HEK293 (cell line): ENCODE measurements at regions not wholly inside any gene's neighbourhood (a gene's known extent, or its start where the extent isn't known, plus 50 kb on each side); places are given as distances from the start of the nearest gene placed in this dataset.

Source experiments
- CTCF ChIA-PET: fragments of 350-600 bp; formaldehyde crosslinking; extraction: SDS; loops from one replicate; lab custom pipeline; 2021; ENCODE audit warnings: antibody characterized with exemption; lab: Yijun Ruan, JAX
- POLR2A ChIA-PET: fragments of 300-600 bp; formaldehyde crosslinking; extraction: SDS; loops from one replicate; lab custom pipeline; 2020; ENCODE audit warnings: antibody characterized with exemption, inconsistent platforms; lab: Yijun Ruan, JAX
- H3K27ac ChIP-seq: fragments of 200-500 bp; sonication (Bioruptor generic); 2 replicates; pipeline ENCODE4 v1.5.1; 2014; ENCODE audit warnings: low read depth, low read length, control low read depth, inconsistent platforms; ENCODE audit errors: extremely low read depth
- H3K36me3 ChIP-seq, 2 experiments: fragments of 200-500 bp in 1 of 2; sonication (Bioruptor generic) in 1 of 2; 1 replicate in 1 of 2; 2 replicates in 1 of 2; pipeline ENCODE4 v1.5.1; 2014 to 2017; ENCODE audit warnings: inconsistent platforms in 2 of 2, low read length in 2 of 2; ENCODE audit not compliant: control insufficient read depth in 2 of 2, insufficient read depth in 1 of 2
- H3K4me1 ChIP-seq: fragments of 200-500 bp; sonication (Bioruptor generic); 2 replicates; pipeline ENCODE4 v1.5.1; 2014; ENCODE audit warnings: mild to moderate bottlenecking, low read length, inconsistent platforms; ENCODE audit not compliant: control insufficient read depth, insufficient read depth
- H3K4me3 ChIP-seq: 2 replicates; pipeline ENCODE4 v1.5.1; 2011; ENCODE audit warnings: low read depth, mild to moderate bottlenecking, control low read depth, low read length, moderate library complexity
- H3K9me3 ChIP-seq: fragments of 200-500 bp; sonication (Bioruptor generic); 2 replicates; pipeline ENCODE4 v1.5.1; 2014; ENCODE audit warnings: low read depth, low read length, inconsistent platforms; ENCODE audit not compliant: control insufficient read depth, insufficient read depth
- EGR2 ChIP-seq: fragments of 450-650 bp; formaldehyde crosslinking; IDR thresholded peaks from 2 replicates; pipeline ENCODE4 v1.5.1; 2016; ENCODE audit warnings: low read depth, missing biosample characterization, missing genetic modification characterization
- KLF9 ChIP-seq: fragments of 450-650 bp; formaldehyde crosslinking; IDR thresholded peaks from 2 replicates; pipeline ENCODE4 v1.5.1; 2016; ENCODE audit warnings: missing biosample characterization, missing genetic modification characterization, low read depth
- TRIM28 ChIP-seq: IDR thresholded peaks from 2 replicates; pipeline ENCODE4 v1.6.1; 2011; ENCODE audit warnings: low read length, control low read depth, borderline replicate concordance
- ZBTB20 ChIP-seq: fragments of 450-650 bp; formaldehyde crosslinking; IDR thresholded peaks from 2 replicates; pipeline ENCODE4 v1.5.1; 2016; ENCODE audit warnings: missing biosample characterization, missing genetic modification characterization
- ZFHX2 ChIP-seq: fragments of 450-650 bp; formaldehyde crosslinking; conservative IDR thresholded peaks from 2 replicates; pipeline ENCODE4 v1.5.1; 2016; ENCODE audit warnings: missing biosample characterization, missing genetic modification characterization
- ZFP37 ChIP-seq: fragments of 450-650 bp; formaldehyde crosslinking; IDR thresholded peaks from 2 replicates; pipeline ENCODE4 v1.5.1; 2016; ENCODE audit warnings: missing biosample characterization, missing genetic modification characterization
- ZNF175 ChIP-seq: fragments of 450-650 bp; formaldehyde crosslinking; IDR thresholded peaks from 2 replicates; pipeline ENCODE4 v1.5.1; 2016; ENCODE audit warnings: missing biosample characterization, missing genetic modification characterization
- ZNF37A ChIP-seq: fragments of 450-650 bp; IDR thresholded peaks from 2 replicates; pipeline ENCODE4 v1.5.1; 2018; ENCODE audit warnings: missing biosample characterization, missing genetic modification characterization
- ZNF394 ChIP-seq: fragments of 450-650 bp; formaldehyde crosslinking; IDR thresholded peaks from 2 replicates; pipeline ENCODE4 v1.5.1; 2016; ENCODE audit warnings: missing biosample characterization, missing genetic modification characterization, mild to moderate bottlenecking, moderate library complexity, borderline replicate concordance
- ZNF600 ChIP-seq: fragments of 450-650 bp; formaldehyde crosslinking; IDR thresholded peaks from 2 replicates; pipeline ENCODE4 v1.5.1; 2016; ENCODE audit warnings: missing biosample characterization, missing genetic modification characterization
- ZNF677 ChIP-seq: fragments of 450-650 bp; IDR thresholded peaks from 2 replicates; pipeline ENCODE4 v1.5.0; 2018; ENCODE audit warnings: missing biosample characterization, mild to moderate bottlenecking, missing genetic modification characterization, moderate library complexity
- ZNF747 ChIP-seq: fragments of 450-650 bp; formaldehyde crosslinking; IDR thresholded peaks from 2 replicates; pipeline ENCODE4 v1.5.1; 2016; ENCODE audit warnings: missing biosample characterization, missing genetic modification characterization
- ZSCAN16 ChIP-seq: fragments of 450-650 bp; formaldehyde crosslinking; IDR thresholded peaks from 2 replicates; pipeline ENCODE4 v1.5.1; 2016; ENCODE audit warnings: missing biosample characterization, missing genetic modification characterization
- TF ChIP-seq, protein P1 (sequence below): fragments of 450-650 bp; formaldehyde crosslinking; IDR thresholded peaks from 2 replicates; pipeline ENCODE4 v1.5.1; 2017; ENCODE audit warnings: missing biosample characterization, missing genetic modification characterization
- TF ChIP-seq, protein P2 (sequence below): fragments of 450-650 bp; formaldehyde crosslinking; IDR thresholded peaks from 2 replicates; pipeline ENCODE4 v1.5.1; 2016; ENCODE audit warnings: missing biosample characterization, missing genetic modification characterization
- TF ChIP-seq, protein P3 (sequence below): fragments of 450-650 bp; formaldehyde crosslinking; IDR thresholded peaks from 2 replicates; pipeline ENCODE4 v1.5.1; 2016; ENCODE audit warnings: missing biosample characterization, missing genetic modification characterization, borderline replicate concordance
- TF ChIP-seq, protein P4 (sequence below): fragments of 450-650 bp; formaldehyde crosslinking; IDR thresholded peaks from 2 replicates; pipeline ENCODE4 v1.5.1; 2016; ENCODE audit warnings: missing biosample characterization, missing genetic modification characterization, borderline replicate concordance

DNA sequence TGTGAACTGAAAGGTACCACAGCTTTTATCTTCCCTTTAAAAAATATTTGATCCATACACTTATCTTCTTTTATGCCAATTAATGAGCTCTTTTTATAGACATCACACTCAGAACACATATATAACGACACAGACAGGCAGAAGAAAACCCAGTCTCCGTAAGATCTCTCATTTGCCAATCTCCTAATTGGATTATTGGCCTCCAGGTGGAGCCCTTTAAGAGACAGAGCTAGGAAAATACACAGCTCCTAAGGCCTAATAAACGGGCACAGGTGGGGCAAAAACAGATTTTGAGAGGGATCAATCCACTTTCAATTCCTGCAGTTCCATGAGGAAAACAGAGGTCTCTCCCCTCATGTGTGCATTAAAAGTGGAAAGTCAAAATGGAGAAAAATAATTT, 1495.4 kb downstream of the RPA4 start:
- no peaks in the 10 kb centered on the region for H3K36me3 ChIP-seq
- no peaks in the 10 kb centered on the region for H3K9me3 ChIP-seq
- no peaks in the 10 kb centered on the region for H3K4me1 ChIP-seq
- no peak overlapping the region for H3K27ac ChIP-seq
- ChIA-PET CTCF (no interaction called here), POLR2A (no interaction called here)
- H3K4me3 ChIP-seq, result no peak overlapping the region
- TF ChIP-seq, protein P1, sequence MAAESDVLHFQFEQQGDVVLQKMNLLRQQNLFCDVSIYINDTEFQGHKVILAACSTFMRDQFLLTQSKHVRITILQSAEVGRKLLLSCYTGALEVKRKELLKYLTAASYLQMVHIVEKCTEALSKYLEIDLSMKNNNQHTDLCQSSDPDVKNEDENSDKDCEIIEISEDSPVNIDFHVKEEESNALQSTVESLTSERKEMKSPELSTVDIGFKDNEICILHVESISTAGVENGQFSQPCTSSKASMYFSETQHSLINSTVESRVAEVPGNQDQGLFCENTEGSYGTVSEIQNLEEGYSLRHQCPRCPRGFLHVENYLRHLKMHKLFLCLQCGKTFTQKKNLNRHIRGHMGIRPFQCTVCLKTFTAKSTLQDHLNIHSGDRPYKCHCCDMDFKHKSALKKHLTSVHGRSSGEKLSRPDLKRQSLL (tag by site-specific recombination), result no peak
- TF ChIP-seq KLF9 (tag by site-specific recombination), result no peak
- TF ChIP-seq ZNF747 (tag by site-specific recombination), result no peak
- no peak for TF ChIP-seq ZFP37 (tag by site-specific recombination)
- TF ChIP-seq ZNF677 (tag by site-specific recombination), result no peak
- TF ChIP-seq ZNF394 (tag by site-specific recombination), result no peak
- TF ChIP-seq, protein P2, sequence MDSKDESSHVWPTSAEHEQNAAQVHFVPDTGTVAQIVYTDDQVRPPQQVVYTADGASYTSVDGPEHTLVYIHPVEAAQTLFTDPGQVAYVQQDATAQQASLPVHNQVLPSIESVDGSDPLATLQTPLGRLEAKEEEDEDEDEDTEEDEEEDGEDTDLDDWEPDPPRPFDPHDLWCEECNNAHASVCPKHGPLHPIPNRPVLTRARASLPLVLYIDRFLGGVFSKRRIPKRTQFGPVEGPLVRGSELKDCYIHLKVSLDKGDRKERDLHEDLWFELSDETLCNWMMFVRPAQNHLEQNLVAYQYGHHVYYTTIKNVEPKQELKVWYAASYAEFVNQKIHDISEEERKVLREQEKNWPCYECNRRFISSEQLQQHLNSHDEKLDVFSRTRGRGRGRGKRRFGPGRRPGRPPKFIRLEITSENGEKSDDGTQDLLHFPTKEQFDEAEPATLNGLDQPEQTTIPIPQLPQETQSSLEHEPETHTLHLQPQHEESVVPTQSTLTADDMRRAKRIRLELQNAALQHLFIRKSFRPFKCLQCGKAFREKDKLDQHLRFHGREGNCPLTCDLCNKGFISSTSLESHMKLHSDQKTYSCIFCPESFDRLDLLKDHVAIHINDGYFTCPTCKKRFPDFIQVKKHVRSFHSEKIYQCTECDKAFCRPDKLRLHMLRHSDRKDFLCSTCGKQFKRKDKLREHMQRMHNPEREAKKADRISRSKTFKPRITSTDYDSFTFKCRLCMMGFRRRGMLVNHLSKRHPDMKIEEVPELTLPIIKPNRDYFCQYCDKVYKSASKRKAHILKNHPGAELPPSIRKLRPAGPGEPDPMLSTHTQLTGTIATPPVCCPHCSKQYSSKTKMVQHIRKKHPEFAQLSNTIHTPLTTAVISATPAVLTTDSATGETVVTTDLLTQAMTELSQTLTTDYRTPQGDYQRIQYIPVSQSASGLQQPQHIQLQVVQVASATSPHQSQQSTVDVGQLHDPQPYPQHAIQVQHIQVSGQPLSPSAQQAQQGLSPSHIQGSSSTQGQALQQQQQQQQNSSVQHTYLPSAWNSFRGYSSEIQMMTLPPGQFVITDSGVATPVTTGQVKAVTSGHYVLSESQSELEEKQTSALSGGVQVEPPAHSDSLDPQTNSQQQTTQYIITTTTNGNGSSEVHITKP (tag by site-specific recombination), result no peak
- no peak for TF ChIP-seq TRIM28
- TF ChIP-seq ZBTB20 (tag by site-specific recombination), result no peak
- TF ChIP-seq, protein P3, sequence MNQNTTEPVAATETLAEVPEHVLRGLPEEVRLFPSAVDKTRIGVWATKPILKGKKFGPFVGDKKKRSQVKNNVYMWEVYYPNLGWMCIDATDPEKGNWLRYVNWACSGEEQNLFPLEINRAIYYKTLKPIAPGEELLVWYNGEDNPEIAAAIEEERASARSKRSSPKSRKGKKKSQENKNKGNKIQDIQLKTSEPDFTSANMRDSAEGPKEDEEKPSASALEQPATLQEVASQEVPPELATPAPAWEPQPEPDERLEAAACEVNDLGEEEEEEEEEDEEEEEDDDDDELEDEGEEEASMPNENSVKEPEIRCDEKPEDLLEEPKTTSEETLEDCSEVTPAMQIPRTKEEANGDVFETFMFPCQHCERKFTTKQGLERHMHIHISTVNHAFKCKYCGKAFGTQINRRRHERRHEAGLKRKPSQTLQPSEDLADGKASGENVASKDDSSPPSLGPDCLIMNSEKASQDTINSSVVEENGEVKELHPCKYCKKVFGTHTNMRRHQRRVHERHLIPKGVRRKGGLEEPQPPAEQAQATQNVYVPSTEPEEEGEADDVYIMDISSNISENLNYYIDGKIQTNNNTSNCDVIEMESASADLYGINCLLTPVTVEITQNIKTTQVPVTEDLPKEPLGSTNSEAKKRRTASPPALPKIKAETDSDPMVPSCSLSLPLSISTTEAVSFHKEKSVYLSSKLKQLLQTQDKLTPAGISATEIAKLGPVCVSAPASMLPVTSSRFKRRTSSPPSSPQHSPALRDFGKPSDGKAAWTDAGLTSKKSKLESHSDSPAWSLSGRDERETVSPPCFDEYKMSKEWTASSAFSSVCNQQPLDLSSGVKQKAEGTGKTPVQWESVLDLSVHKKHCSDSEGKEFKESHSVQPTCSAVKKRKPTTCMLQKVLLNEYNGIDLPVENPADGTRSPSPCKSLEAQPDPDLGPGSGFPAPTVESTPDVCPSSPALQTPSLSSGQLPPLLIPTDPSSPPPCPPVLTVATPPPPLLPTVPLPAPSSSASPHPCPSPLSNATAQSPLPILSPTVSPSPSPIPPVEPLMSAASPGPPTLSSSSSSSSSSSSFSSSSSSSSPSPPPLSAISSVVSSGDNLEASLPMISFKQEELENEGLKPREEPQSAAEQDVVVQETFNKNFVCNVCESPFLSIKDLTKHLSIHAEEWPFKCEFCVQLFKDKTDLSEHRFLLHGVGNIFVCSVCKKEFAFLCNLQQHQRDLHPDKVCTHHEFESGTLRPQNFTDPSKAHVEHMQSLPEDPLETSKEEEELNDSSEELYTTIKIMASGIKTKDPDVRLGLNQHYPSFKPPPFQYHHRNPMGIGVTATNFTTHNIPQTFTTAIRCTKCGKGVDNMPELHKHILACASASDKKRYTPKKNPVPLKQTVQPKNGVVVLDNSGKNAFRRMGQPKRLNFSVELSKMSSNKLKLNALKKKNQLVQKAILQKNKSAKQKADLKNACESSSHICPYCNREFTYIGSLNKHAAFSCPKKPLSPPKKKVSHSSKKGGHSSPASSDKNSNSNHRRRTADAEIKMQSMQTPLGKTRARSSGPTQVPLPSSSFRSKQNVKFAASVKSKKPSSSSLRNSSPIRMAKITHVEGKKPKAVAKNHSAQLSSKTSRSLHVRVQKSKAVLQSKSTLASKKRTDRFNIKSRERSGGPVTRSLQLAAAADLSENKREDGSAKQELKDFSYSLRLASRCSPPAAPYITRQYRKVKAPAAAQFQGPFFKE, result no peak
- TF ChIP-seq ZSCAN16, result no peak
- TF ChIP-seq ZNF37A (tag by site-specific recombination), result no peak
- TF ChIP-seq ZNF175 (tag by site-specific recombination), result no peak
- TF ChIP-seq ZFHX2, result no peak
- TF ChIP-seq EGR2, result no peak
- TF ChIP-seq ZNF600 (tag by site-specific recombination), result no peak
- TF ChIP-seq, protein P4, sequence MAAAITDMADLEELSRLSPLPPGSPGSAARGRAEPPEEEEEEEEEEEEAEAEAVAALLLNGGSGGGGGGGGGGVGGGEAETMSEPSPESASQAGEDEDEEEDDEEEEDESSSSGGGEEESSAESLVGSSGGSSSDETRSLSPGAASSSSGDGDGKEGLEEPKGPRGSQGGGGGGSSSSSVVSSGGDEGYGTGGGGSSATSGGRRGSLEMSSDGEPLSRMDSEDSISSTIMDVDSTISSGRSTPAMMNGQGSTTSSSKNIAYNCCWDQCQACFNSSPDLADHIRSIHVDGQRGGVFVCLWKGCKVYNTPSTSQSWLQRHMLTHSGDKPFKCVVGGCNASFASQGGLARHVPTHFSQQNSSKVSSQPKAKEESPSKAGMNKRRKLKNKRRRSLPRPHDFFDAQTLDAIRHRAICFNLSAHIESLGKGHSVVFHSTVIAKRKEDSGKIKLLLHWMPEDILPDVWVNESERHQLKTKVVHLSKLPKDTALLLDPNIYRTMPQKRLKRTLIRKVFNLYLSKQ (tag by site-specific recombination), result no peak
